ENCODE measurements at regions not wholly inside any gene's neighbourhood (a gene's known extent, or its start where the extent isn't known, plus 50 kb on each side); places are given as distances from the start of the nearest gene placed in this dataset.

- Histone ChIP-seq H3K4me1 (no peaks in the 10 kb centered on the region), H3K27me3 (no peaks in the 10 kb centered on the region), H3K27ac (no peak overlapping the region), H3K9ac (no peak overlapping the region), H3K9me3 (no peaks in the 10 kb centered on the region), H4K20me1 (no peaks in the 10 kb centered on the region), H3K4me3 (no peak overlapping the region), H3K4me2 (no peak overlapping the region), H3K36me3 (no peaks in the 10 kb centered on the region)
- TF ChIP-seq Cebpa-rat (IDR thresholded peaks at IDR 0.05): no peak
These were observed 202.4 kb downstream of the TDRD15 start for GRCh38 chr2:21326152-21326551.

GRCh38 chr2:21328177-21328576 is 204.4 kb downstream of the TDRD15 start:
- Histone ChIP-seq H3K4me2 (no peak overlapping the region), H3K36me3 (no peaks in the 10 kb centered on the region), H3K9ac (no peak overlapping the region), H3K27me3 (no peaks in the 10 kb centered on the region), H4K20me1 (no peaks in the 10 kb centered on the region), H3K27ac (no peak overlapping the region), H3K4me1 (no peaks in the 10 kb centered on the region), H3K9me3 (no peaks in the 10 kb centered on the region), H3K4me3 (no peak overlapping the region)
- no peak for TF ChIP-seq Cebpa-rat (IDR thresholded peaks at IDR 0.05)

- TF ChIP-seq Cebpa-rat (IDR thresholded peaks at IDR 0.05): no peak
- Histone ChIP-seq H3K4me2 (no peak overlapping the region), H3K27ac (no peak overlapping the region), H3K36me3 (no peaks in the 10 kb centered on the region), H4K20me1 (no peaks in the 10 kb centered on the region), H3K9me3 (peaks cover 5% of the 10 kb centered on the region), H3K9ac (no peak overlapping the region), H3K4me1 (no peaks in the 10 kb centered on the region), H3K4me3 (no peak overlapping the region), H3K27me3 (no peaks in the 10 kb centered on the region)
These were observed 207.1 kb downstream of the TDRD15 start for GRCh38 chr2:21330786-21331391.

GRCh38 chr2:21331625-21332370 is 208.0 kb downstream of the TDRD15 start:
- H3K9me3 ChIP-seq: peaks cover 14% of the 10 kb centered on the region
- no peak overlapping the region for H3K4me3 ChIP-seq
- no peak overlapping the region for H3K9ac ChIP-seq
- no peaks in the 10 kb centered on the region for H3K27me3 ChIP-seq
- no peak for TF ChIP-seq Cebpa-rat (IDR thresholded peaks at IDR 0.05)
- no peaks in the 10 kb centered on the region for H4K20me1 ChIP-seq
- no peaks in the 10 kb centered on the region for H3K4me1 ChIP-seq
- H3K36me3 ChIP-seq: no peaks in the 10 kb centered on the region
- H3K4me2 ChIP-seq: no peak overlapping the region
- no peak overlapping the region for H3K27ac ChIP-seq

GRCh38 chr2:21332993-21333625 is 209.3 kb downstream of the TDRD15 start:
- H3K4me2 ChIP-seq: no peak overlapping the region
- no peak overlapping the region for H3K9ac ChIP-seq

GRCh38 chr2:21333684-21334083 is 209.9 kb downstream of the TDRD15 start:
- Histone ChIP-seq H4K20me1 (no peaks in the 10 kb centered on the region), H3K9ac (no peak overlapping the region), H3K4me1 (no peaks in the 10 kb centered on the region), H3K27me3 (no peaks in the 10 kb centered on the region), H3K4me3 (no peak overlapping the region), H3K4me2 (no peak overlapping the region), H3K36me3 (no peaks in the 10 kb centered on the region), H3K9me3 (peaks cover 18% of the 10 kb centered on the region), H3K27ac (no peak overlapping the region)
- no peak for TF ChIP-seq Cebpa-rat (IDR thresholded peaks at IDR 0.05)

More at GRCh38 chr2:21332993-21333625, 209.3 kb downstream of the TDRD15 start:
- Histone ChIP-seq H4K20me1 (no peaks in the 10 kb centered on the region), H3K27ac (no peak overlapping the region), H3K4me1 (no peaks in the 10 kb centered on the region), H3K36me3 (no peaks in the 10 kb centered on the region), H3K9me3 (peaks cover 18% of the 10 kb centered on the region), H3K4me3 (no peak overlapping the region), H3K27me3 (no peaks in the 10 kb centered on the region)
- TF ChIP-seq Cebpa-rat (IDR thresholded peaks at IDR 0.05): no peak

GRCh38 chr2:21346984-21347383 is 223.2 kb downstream of the TDRD15 start:
- TF ChIP-seq Cebpa-rat (IDR thresholded peaks at IDR 0.05): no peak
- no peak overlapping the region for H3K27ac ChIP-seq

GRCh38 chr2:21353879-21354679 is 230.3 kb downstream of the TDRD15 start:
- H3K9ac ChIP-seq: no peak overlapping the region
- no peak for TF ChIP-seq Cebpa-rat (IDR thresholded peaks at IDR 0.05)
- no peak overlapping the region for H3K27ac ChIP-seq
- H3K4me3 ChIP-seq: no peak overlapping the region
- H3K36me3 ChIP-seq: no peaks in the 10 kb centered on the region
- no peaks in the 10 kb centered on the region for H4K20me1 ChIP-seq
- no peak overlapping the region for H3K4me2 ChIP-seq
- 0 out of 2 replicates have a peak, but pooled peaks cover 6% of the 10 kb centered on the region for H3K9me3 ChIP-seq
- H3K27me3 ChIP-seq: no peaks in the 10 kb centered on the region
- no peaks in the 10 kb centered on the region for H3K4me1 ChIP-seq

More at GRCh38 chr2:21346984-21347383, 223.2 kb downstream of the TDRD15 start:
- H3K4me2 ChIP-seq: no peak overlapping the region
- H3K9ac ChIP-seq: no peak overlapping the region
- H3K27me3 ChIP-seq: no peaks in the 10 kb centered on the region
- no peaks in the 10 kb centered on the region for H3K4me1 ChIP-seq
- H4K20me1 ChIP-seq: no peaks in the 10 kb centered on the region
- H3K36me3 ChIP-seq: no peaks in the 10 kb centered on the region
- no peak overlapping the region for H3K4me3 ChIP-seq
- H3K9me3 ChIP-seq: no peaks in the 10 kb centered on the region; the same call in 1 of the 2 replicates

GRCh38 chr2:21356086-21356856 is 232.5 kb downstream of the TDRD15 start:
- H3K27ac ChIP-seq: no peak overlapping the region
- no peaks in the 10 kb centered on the region for H3K4me1 ChIP-seq
- no peaks in the 10 kb centered on the region for H3K36me3 ChIP-seq
- no peak overlapping the region for H3K4me2 ChIP-seq
- TF ChIP-seq Cebpa-rat (IDR thresholded peaks at IDR 0.05): no peak
- H3K27me3 ChIP-seq: no peaks in the 10 kb centered on the region
- 0 out of 2 replicates have a peak, but pooled peaks cover 6% of the 10 kb centered on the region for H3K9me3 ChIP-seq
- no peak overlapping the region for H3K9ac ChIP-seq
- no peak overlapping the region for H3K4me3 ChIP-seq
- H4K20me1 ChIP-seq: no peaks in the 10 kb centered on the region

All from BLaER1 (cell line).